Body of pancreas (tissue), 4 donors: ENCODE measurements at regions not wholly inside any gene's neighbourhood (a gene's known extent, or its start where the extent isn't known, plus 50 kb on each side); places are given as distances from the start of the nearest gene placed in this dataset.

Experiments used
- POLR2A ChIP-seq, 3 donors: fragments of 450-650 bp; IDR thresholded peaks; one replicate each; pipeline ENCODE4 v1.6.1; 2016; ENCODE audit warnings: antibody characterized with exemption in 3 of 3, mild to moderate bottlenecking in 2 of 3
- TF ChIP-seq, protein P1 (sequence below), 7 experiments: fragments of 450-650 bp in 4 of 7; fragments of 200-600 bp in 3 of 7; sonication (generic) in 3 of 7; IDR thresholded peaks; one replicate each; pipeline ENCODE4 v1.5.1; 2016 to 2019; ENCODE audit warnings: antibody characterized with exemption in 7 of 7

DNA sequence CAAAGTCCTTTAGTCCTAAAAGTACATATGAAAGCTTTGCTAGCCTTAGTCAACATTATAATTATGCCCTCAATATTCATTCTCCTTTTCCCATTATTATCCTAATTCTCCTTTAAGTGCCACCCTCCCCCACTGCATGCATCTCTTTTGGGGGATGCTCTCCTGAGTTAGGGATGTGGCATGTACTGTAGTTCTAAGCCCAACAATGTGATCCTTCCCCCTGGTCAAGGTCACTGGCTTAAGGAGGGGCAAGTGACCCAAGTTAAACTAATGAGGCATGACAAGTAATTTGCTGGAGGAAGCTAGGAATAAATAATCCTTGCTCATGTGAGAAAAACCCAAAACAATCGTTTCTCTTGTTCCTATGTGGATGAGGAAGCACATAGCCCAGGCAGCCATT lies 343.9 kb upstream of the SUCLG2 start:
- TF ChIP-seq POLR2A (IDR thresholded peaks at IDR 0.05): no peak
- TF ChIP-seq, protein P1, sequence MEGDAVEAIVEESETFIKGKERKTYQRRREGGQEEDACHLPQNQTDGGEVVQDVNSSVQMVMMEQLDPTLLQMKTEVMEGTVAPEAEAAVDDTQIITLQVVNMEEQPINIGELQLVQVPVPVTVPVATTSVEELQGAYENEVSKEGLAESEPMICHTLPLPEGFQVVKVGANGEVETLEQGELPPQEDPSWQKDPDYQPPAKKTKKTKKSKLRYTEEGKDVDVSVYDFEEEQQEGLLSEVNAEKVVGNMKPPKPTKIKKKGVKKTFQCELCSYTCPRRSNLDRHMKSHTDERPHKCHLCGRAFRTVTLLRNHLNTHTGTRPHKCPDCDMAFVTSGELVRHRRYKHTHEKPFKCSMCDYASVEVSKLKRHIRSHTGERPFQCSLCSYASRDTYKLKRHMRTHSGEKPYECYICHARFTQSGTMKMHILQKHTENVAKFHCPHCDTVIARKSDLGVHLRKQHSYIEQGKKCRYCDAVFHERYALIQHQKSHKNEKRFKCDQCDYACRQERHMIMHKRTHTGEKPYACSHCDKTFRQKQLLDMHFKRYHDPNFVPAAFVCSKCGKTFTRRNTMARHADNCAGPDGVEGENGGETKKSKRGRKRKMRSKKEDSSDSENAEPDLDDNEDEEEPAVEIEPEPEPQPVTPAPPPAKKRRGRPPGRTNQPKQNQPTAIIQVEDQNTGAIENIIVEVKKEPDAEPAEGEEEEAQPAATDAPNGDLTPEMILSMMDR (IDR thresholded peaks at IDR 0.05): no peak
